ENCODE measurements at regions not wholly inside any gene's neighbourhood (a gene's known extent, or its start where the extent isn't known, plus 50 kb on each side); places are given as distances from the start of the nearest gene placed in this dataset.

DNA sequence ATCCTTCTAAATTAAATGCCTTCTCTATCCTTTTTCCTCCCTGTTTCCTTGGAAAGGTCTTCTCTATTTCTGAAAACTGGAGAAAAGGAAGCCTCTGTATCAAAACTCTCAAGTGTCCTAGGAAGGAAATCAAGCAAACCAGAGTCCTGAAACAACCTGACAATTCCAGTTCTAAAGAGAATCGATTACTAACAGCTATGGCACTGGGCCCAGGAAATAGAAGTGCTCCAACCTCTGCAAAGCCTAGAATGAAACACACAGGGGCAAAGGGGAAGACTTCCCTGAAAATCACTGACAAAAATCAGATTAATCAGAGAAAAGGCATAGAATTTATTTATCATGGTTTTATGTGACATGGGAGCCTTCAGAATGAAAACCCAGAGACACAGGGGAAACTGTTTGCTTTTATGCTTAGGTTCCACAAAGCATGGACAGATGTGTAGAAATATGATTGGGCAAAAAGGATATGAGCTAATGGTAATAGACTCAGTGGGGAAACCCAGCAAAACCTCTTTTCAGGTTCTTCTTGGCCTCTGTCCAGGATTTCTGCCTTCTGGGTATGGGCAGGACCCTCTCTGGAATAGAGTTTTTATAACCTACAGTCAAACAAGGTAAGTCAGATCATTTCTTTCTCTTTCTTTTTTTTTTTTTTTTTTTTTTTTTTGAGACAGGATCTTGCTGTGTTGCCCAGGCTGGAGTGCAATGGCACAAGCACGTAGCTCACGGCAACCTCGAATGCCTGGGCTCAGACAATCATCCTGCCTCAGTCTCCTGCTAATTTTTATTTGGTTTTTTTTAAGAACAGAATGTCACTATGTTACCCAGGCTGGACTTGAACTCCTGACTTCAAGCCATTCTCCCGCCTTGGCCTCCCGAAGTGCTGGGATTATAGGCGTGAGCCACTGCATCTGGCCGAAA, 91.7 kb downstream of the CD24 start:
- TF ChIP-seq GATA2 (IDR thresholded peaks at IDR 0.05; ENCODE audit: low read depth, low read length) = no peak
- no peak for TF ChIP-seq GATA3 (IDR thresholded peaks at IDR 0.05; ENCODE audit: low read depth, low read length)

Data from SH-SY5Y (cell line).